Activated naive CD8-positive, alpha-beta T cell treated with anti-CD3 and anti-CD28 coated beads, Interleukin-2, amount 10 ng/mL, durations not matched to agents 7 days and 5 days (primary cell): ENCODE measurements at regions not wholly inside any gene's neighbourhood (a gene's known extent, or its start where the extent isn't known, plus 50 kb on each side); places are given as distances from the start of the nearest gene placed in this dataset.
"Not testable (repeated sequence)": the region's sequence is repeated elsewhere in the genome, so short reads cannot be mapped to it uniquely, and the experiment has no call there.

ENCODE experiments used
- ATAC-seq: fragments of 150-1000 bp; cut with Tn5 transposase; one replicate; pipeline ENCODE4 v1.10.0; 2021; ENCODE audit warnings: low read depth, moderate library complexity
- POLR2A ChIA-PET: fragments of 350-600 bp; sonication (Branson Sonifier 250); formaldehyde crosslinking; loops from one replicate; lab custom pipeline; 2021; ENCODE audit warnings: antibody characterized with exemption; lab: Charles Lee
- DNase-seq: peaks from one replicate; pipeline ENCODE4 v3.0.0; 2021
- H3K27ac Mint-ChIP-seq: one replicate; pipeline ENCODE4 v1.8.0; 2022; ENCODE audit warnings: mild to moderate bottlenecking, mixed read lengths
- H3K27me3 Mint-ChIP-seq: one replicate; pipeline ENCODE4 v1.8.0; 2022; ENCODE audit warnings: mild to moderate bottlenecking, moderate library complexity, mixed read lengths
- H3K36me3 Mint-ChIP-seq: one replicate; pipeline ENCODE4 v1.8.0; 2021; ENCODE audit warnings: mild to moderate bottlenecking, mixed read lengths
- H3K4me1 Mint-ChIP-seq: one replicate; pipeline ENCODE4 v1.8.0; 2021; ENCODE audit warnings: mixed read lengths
- H3K4me3 Mint-ChIP-seq: one replicate; pipeline ENCODE4 v1.8.0; 2022; ENCODE audit warnings: mild to moderate bottlenecking, moderate library complexity, mixed read lengths
- H3K9me3 Mint-ChIP-seq: one replicate; pipeline ENCODE4 v1.8.0; 2021; ENCODE audit warnings: mixed read lengths

GRCh38 chr11:25565846-25566245, 766.1 kb upstream of the ANO3 start:
- ATAC-seq, result no peak
- Mint-ChIP-seq H3K4me1 (no peaks in the 10 kb centered on the region), H3K9me3 (peaks cover 1% of the 10 kb centered on the region), H3K27ac (no peak overlapping the region), H3K36me3 (no peaks in the 10 kb centered on the region), H3K4me3 (no peak overlapping the region), H3K27me3 (no peaks in the 10 kb centered on the region)
- POLR2A ChIA-PET, result no interaction called here
- no peak for DNase-seq

DNA sequence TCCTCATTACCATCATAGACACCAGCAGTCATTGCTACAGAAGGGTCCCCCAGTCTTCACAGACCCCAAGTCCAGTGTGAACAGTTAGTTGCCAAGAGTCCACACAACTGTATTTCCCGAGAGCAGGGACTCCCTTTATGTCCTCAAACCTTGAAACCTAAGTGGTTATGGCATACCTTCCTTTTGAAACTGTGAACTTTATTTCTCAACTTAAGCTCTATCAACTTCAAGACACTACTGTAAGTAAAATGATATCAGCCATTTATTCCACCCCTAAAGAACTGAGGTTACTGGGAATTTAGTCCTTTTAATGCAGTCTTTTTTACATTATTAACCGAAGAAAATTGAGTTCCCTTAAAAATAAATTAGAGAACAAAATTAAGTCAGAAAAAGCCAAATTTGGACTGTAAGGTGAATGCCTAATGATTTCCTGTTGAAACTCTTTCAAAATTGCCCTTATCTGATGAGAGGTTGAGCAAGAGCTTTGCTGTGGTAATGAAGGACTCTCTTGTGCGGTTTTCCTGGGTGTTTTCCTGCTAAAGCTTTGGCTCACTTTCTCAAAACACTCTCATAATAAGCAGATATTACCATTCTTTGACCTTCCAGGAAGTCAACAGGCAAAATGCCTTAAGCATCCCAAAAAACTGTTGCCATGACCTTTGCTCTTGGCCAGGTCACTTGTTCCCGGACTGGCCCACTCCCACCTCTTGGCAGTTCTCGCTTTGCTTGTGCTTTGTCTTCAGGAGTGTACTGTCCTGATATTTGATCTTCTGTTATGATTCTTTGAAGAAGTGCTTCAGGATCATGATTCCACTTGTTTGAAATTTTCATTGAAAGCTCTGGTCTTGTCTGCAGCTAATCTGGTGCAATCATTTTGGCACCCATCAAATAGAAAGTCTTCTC, 765.4 kb upstream of the ANO3 start:
- Mint-ChIP-seq H3K9me3 (peaks cover 1% of the 10 kb centered on the region), H3K27ac (no peak overlapping the region), H3K4me3 (no peak overlapping the region), H3K4me1 (no peaks in the 10 kb centered on the region), H3K27me3 (no peaks in the 10 kb centered on the region), H3K36me3 (no peaks in the 10 kb centered on the region)
- DNase-seq (no peak), ATAC-seq (no peak)
- POLR2A ChIA-PET, result no interaction called here

DNA sequence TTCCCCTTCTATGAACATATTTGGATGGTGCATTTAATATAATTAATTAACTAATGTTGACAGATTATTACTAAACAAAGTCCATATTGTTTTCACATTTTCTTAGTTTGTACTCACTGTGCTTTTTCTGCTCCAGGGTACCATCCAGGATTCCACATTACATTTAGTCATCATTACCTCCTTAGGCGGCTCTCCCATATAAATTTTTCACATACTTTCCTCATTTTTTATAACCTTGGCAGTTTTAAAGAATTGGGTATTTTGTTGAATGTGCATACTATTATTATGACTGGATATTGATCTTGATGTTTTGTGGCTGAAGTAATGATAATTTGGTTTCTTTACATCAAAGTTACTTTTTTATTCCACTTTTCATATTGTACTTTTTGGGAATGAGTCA, 755.6 kb upstream of the ANO3 start:
- Mint-ChIP-seq H3K4me3 (no peak overlapping the region), H3K27me3 (no peaks in the 10 kb centered on the region), H3K4me1 (no peaks in the 10 kb centered on the region), H3K36me3 (no peaks in the 10 kb centered on the region), H3K9me3 (peaks cover 4% of the 10 kb centered on the region), H3K27ac (no peak overlapping the region)
- DNase-seq (no peak), ATAC-seq (no peak)
- POLR2A ChIA-PET, result no interaction called here

GRCh38 chr11:25579554-25579953, 752.4 kb upstream of the ANO3 start:
- ATAC-seq, H3K27me3 Mint-ChIP-seq, H3K9me3 Mint-ChIP-seq, H3K27ac Mint-ChIP-seq, DNase-seq, H3K4me1 Mint-ChIP-seq, H3K36me3 Mint-ChIP-seq, H3K4me3 Mint-ChIP-seq, POLR2A ChIA-PET: not testable (repeated sequence)

GRCh38 chr11:25583596-25583995, 748.3 kb upstream of the ANO3 start:
- no peak for ATAC-seq
- DNase-seq, result no peak
- Mint-ChIP-seq H3K4me3 (no peak overlapping the region), H3K36me3 (no peaks in the 10 kb centered on the region), H3K27me3 (no peaks in the 10 kb centered on the region), H3K4me1 (no peaks in the 10 kb centered on the region), H3K27ac (no peak overlapping the region), H3K9me3 (peaks cover 6% of the 10 kb centered on the region)
- POLR2A ChIA-PET, result no interaction called here

DNA sequence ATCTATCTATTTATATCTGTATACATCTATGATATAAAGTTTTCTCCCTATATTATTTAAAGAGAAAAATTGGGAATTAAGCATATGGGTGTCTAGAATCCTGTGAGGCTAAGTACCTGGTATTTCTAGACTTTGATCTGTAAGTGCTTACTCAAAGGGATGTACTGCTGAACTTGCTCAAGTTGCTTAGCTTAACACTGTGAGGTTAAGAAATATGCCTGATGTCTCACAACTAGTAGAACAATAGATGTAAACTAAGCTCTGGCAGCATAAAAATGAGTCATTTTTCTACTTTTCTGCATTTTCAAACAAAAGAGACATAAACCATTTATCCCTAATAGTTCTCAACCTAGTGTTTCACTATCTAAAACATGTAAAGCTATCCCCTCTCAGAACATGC, 744.4 kb upstream of the ANO3 start:
- Mint-ChIP-seq H3K36me3 (no peaks in the 10 kb centered on the region), H3K27me3 (no peaks in the 10 kb centered on the region), H3K4me3 (no peak overlapping the region), H3K9me3 (peaks cover 8% of the 10 kb centered on the region), H3K4me1 (no peaks in the 10 kb centered on the region), H3K27ac (no peak overlapping the region)
- POLR2A ChIA-PET, result no interaction called here
- ATAC-seq (no peak), DNase-seq (no peak)

DNA sequence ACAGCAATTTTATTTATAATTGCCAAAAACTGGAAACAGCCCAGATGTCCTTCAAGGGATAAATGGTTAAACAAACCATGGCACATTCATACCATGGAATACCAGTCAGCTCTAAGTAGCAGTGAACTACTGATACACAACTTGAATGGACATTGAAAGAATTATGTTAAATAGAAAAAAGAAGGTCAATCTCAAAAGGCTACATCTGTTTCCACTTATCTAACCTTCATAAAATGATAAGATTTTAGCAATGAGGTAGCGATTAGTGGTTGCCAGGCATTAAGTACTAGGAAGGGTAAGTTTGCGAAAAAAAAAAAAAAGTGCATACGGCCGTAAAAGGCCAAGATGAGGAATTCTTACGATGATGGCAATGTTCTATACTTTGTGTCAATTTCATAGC, 738.7 kb upstream of the ANO3 start:
- no peak for ATAC-seq
- Mint-ChIP-seq H3K4me1 (no peaks in the 10 kb centered on the region), H3K27me3 (no peaks in the 10 kb centered on the region), H3K4me3 (no peak overlapping the region), H3K36me3 (no peaks in the 10 kb centered on the region), H3K9me3 (peaks cover 10% of the 10 kb centered on the region), H3K27ac (no peak overlapping the region)
- DNase-seq, result no peak
- POLR2A ChIA-PET, result no interaction called here

DNA sequence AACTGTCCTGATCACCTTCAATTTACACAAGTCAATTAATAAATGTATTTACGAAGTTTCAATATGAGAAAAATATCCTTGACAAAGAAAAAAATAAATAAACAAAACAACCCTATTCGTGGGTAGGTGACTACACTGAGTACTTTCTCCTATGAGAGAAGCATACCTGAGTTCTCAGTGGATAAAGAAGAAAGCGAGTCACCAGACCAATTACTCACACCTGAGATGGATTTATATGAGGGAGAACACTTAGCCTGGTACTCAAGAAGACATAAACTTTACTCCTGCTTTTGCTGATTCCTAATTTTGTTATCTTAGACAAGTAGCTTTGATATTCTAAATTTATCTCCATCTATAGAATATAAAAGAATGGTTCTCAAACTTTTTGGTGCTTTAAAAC, 735.2 kb upstream of the ANO3 start:
- ATAC-seq (no peak), DNase-seq (no peak)
- Mint-ChIP-seq H3K4me1 (no peaks in the 10 kb centered on the region), H3K36me3 (no peaks in the 10 kb centered on the region), H3K4me3 (no peak overlapping the region), H3K27me3 (no peaks in the 10 kb centered on the region), H3K9me3 (peaks cover 2% of the 10 kb centered on the region), H3K27ac (no peak overlapping the region)
- POLR2A ChIA-PET, result no interaction called here

DNA sequence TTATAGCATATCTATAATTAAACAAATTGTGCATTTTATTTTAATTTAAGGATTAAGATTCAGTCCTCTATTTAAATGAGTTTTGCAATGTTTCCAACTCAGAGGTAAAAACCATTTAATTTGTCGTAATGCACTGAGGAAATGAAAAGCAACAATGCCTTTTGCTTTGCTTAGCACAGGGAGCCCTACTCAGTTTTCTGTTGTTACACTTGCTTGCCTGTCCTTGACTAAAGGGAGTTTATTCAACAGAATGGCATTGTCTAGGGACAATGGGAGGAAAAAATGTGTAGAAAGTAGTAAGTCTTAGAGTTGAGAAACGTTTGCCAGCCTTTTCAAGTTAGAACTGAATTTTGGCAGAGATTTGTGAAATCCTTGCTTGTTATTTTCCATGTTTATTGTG, 734.2 kb upstream of the ANO3 start:
- H3K4me1 Mint-ChIP-seq, result no peaks in the 10 kb centered on the region
- POLR2A ChIA-PET, result no interaction called here
- H3K4me3 Mint-ChIP-seq, result no peak overlapping the region
- H3K36me3 Mint-ChIP-seq, result no peaks in the 10 kb centered on the region
- H3K27ac Mint-ChIP-seq, result no peak overlapping the region
- no peaks in the 10 kb centered on the region for H3K27me3 Mint-ChIP-seq
- H3K9me3 Mint-ChIP-seq, result peaks cover 2% of the 10 kb centered on the region
- DNase-seq (no peak), ATAC-seq (no peak)

DNA sequence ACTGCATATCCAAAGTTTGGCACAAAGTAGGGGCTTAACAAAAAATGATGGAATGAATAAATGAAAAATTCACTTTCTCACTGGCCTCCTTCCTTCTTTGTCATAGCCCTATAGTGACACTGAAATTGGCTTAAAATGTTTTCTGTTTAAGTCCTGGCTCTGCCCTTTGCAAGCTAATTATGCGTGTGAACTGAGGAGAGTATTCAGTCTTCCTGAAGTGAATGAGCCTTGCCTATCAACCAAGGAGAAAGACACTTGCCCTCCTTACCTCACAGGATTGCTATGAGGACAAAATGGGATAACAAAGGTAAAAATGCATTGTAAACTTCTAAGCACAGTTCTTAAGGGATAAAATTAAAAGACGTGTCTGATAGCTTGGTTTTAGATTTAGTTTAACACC, 729.8 kb upstream of the ANO3 start:
- H3K9me3 Mint-ChIP-seq, result peaks cover 10% of the 10 kb centered on the region
- no peaks in the 10 kb centered on the region for H3K4me1 Mint-ChIP-seq
- no peak overlapping the region for H3K27ac Mint-ChIP-seq
- no peaks in the 10 kb centered on the region for H3K27me3 Mint-ChIP-seq
- no peak overlapping the region for H3K4me3 Mint-ChIP-seq
- no peak for DNase-seq
- no peak for ATAC-seq
- POLR2A ChIA-PET, result no interaction called here
- H3K36me3 Mint-ChIP-seq, result no peaks in the 10 kb centered on the region

DNA sequence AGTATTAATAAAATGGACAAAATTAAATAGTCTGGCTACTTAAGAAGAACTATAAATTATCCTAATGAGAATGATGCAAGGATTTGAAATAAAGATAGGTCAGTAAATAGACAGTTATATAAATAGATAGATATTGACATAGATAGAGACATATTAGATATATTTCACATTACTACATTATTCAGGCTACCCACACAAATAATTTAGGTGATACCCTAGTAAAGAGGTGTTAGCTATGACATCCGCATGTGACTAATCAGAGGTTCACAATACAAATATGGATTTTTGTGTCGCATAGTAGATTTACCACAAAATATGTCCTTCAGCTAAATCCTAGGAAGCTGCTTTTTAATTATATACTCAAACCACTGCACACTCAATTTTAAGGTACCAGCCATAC, 729.0 kb upstream of the ANO3 start:
- Mint-ChIP-seq H3K27ac (no peak overlapping the region), H3K9me3 (peaks cover 13% of the 10 kb centered on the region), H3K36me3 (no peaks in the 10 kb centered on the region), H3K4me1 (no peaks in the 10 kb centered on the region), H3K4me3 (no peak overlapping the region), H3K27me3 (no peaks in the 10 kb centered on the region)
- DNase-seq (no peak), ATAC-seq (no peak)
- POLR2A ChIA-PET, result no interaction called here

GRCh38 chr11:25612806-25613205, 719.1 kb upstream of the ANO3 start:
- Mint-ChIP-seq H3K4me3 (no peak overlapping the region), H3K27me3 (no peaks in the 10 kb centered on the region), H3K27ac (no peak overlapping the region), H3K4me1 (no peaks in the 10 kb centered on the region), H3K36me3 (no peaks in the 10 kb centered on the region), H3K9me3 (peaks cover 12% of the 10 kb centered on the region)
- no peak for DNase-seq
- POLR2A ChIA-PET, result no interaction called here
- ATAC-seq, result no peak

- DNase-seq, result no peak
- no peak for ATAC-seq
- Mint-ChIP-seq H3K4me1 (no peaks in the 10 kb centered on the region), H3K4me3 (no peak overlapping the region), H3K27me3 (no peaks in the 10 kb centered on the region), H3K9me3 (peaks cover 9% of the 10 kb centered on the region), H3K27ac (no peak overlapping the region), H3K36me3 (no peaks in the 10 kb centered on the region)
- POLR2A ChIA-PET, result no interaction called here
These were observed 718.5 kb upstream of the ANO3 start for GRCh38 chr11:25613451-25613850.

DNA sequence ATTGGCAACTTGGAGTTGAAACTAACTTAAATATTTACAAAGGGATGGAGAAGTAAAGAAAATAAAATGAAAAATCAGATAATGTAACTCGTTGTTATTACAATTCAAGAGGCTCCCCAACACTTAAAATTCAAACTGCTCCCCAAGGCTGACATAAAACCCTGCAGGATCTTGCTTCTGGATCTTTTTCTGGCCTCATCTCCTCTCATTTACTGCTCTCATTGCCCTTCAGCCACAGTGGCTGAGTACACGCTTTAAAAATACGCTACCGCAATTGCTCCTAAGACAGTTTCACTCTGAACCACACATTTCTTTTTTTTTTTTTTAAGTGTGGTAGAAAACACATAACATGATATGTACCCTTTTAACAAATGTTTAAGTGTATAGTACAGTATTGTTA, 718.1 kb upstream of the ANO3 start:
- H3K27me3 Mint-ChIP-seq, result no peaks in the 10 kb centered on the region
- no peaks in the 10 kb centered on the region for H3K4me1 Mint-ChIP-seq
- no peak for DNase-seq
- H3K27ac Mint-ChIP-seq, result no peak overlapping the region
- H3K9me3 Mint-ChIP-seq, result peaks cover 6% of the 10 kb centered on the region
- no peak for ATAC-seq
- no peak overlapping the region for H3K4me3 Mint-ChIP-seq
- H3K36me3 Mint-ChIP-seq, result no peaks in the 10 kb centered on the region
- POLR2A ChIA-PET, result no interaction called here
